Mesenchymal stem cell (in vitro differentiated cells and primary cell): ENCODE measurements at regions not wholly inside any gene's neighbourhood (a gene's known extent, or its start where the extent isn't known, plus 50 kb on each side); places are given as distances from the start of the nearest gene placed in this dataset.

Source experiments
- DNase-seq: peaks from one replicate; pipeline ENCODE4 v3.0.0-alpha.2; 2013
- H2AFZ ChIP-seq: one replicate; pipeline ENCODE4 v1.6.1; 2013; ENCODE audit warnings: low read depth, mild to moderate bottlenecking, control low read depth, inconsistent platforms, low read length, moderate library complexity
- H2AK5ac ChIP-seq: 2 replicates; pipeline ENCODE4 v1.6.1; 2013; ENCODE audit warnings: low read length, moderate library complexity, mild to moderate bottlenecking, inconsistent platforms; ENCODE audit not compliant: severe bottlenecking
- H2BK120ac ChIP-seq: one replicate; pipeline ENCODE4 v1.6.1; 2013; ENCODE audit warnings: low read depth, mild to moderate bottlenecking, inconsistent platforms, low read length, moderate library complexity
- H2BK12ac ChIP-seq, 2 experiments: one replicate each; pipeline ENCODE4 v1.6.1; 2013; ENCODE audit warnings: inconsistent platforms in 2 of 2, low read length in 2 of 2, mild to moderate bottlenecking in 2 of 2, moderate library complexity in 2 of 2, control low read depth in 1 of 2
- H2BK15ac ChIP-seq: one replicate; pipeline ENCODE4 v1.6.1; 2013; ENCODE audit warnings: mild to moderate bottlenecking, low read depth, inconsistent platforms; ENCODE audit not compliant: poor library complexity, severe bottlenecking
- H2BK5ac ChIP-seq: 2 replicates; pipeline ENCODE4 v1.6.1; 2013; ENCODE audit warnings: low read depth, mild to moderate bottlenecking, low read length, control low read depth, inconsistent platforms; ENCODE audit not compliant: poor library complexity, severe bottlenecking
- H3K14ac ChIP-seq, 2 experiments: one replicate each; pipeline ENCODE4 v1.6.1; 2013; ENCODE audit warnings: inconsistent platforms in 2 of 2, low read length in 2 of 2, control low read depth in 1 of 2, mild to moderate bottlenecking in 1 of 2, moderate library complexity in 1 of 2
- H3K18ac ChIP-seq, 2 experiments: one replicate each; pipeline ENCODE4 v1.6.1; 2013; ENCODE audit warnings: inconsistent platforms in 2 of 2, low read length in 2 of 2, control low read depth in 1 of 2, low read depth in 1 of 2, mild to moderate bottlenecking in 1 of 2
- H3K23ac ChIP-seq, 2 experiments: one replicate each; pipeline ENCODE4 v1.6.1; 2013; ENCODE audit warnings: inconsistent platforms in 2 of 2, low read length in 2 of 2, mild to moderate bottlenecking in 2 of 2, moderate library complexity in 2 of 2, control low read depth in 1 of 2
- H3K27ac ChIP-seq: 2 replicates; pipeline ENCODE4 v1.5.1; 2013; ENCODE audit warnings: mild to moderate bottlenecking, moderate library complexity, low read length, control low read depth, inconsistent platforms; ENCODE audit not compliant: poor library complexity, severe bottlenecking
- H3K27me3 ChIP-seq, 2 experiments: 2 replicates each; pipeline versions ENCODE4 v1.6.1 to v1.7.0; 2013; ENCODE audit warnings: low read length in 2 of 2, mild to moderate bottlenecking in 2 of 2, moderate library complexity in 2 of 2, control low read depth in 1 of 2, inconsistent platforms in 1 of 2; ENCODE audit not compliant: control insufficient read depth in 1 of 2, insufficient read depth in 1 of 2
- H3K36me3 ChIP-seq, 2 experiments: 2 replicates each; pipeline versions ENCODE4 v1.6.1 to v1.7.0; 2013; ENCODE audit warnings: low read length in 2 of 2, control low read depth in 1 of 2, inconsistent platforms in 1 of 2, low read depth in 1 of 2, mild to moderate bottlenecking in 1 of 2; ENCODE audit not compliant: insufficient read depth in 2 of 2, control insufficient read depth in 1 of 2
- H3K4ac ChIP-seq, 2 experiments: one replicate each; pipeline ENCODE4 v1.6.1; 2013; ENCODE audit warnings: inconsistent platforms in 2 of 2, low read length in 2 of 2, mild to moderate bottlenecking in 2 of 2, moderate library complexity in 2 of 2, control low read depth in 1 of 2, low read depth in 1 of 2
- H3K4me1 ChIP-seq: 2 replicates; pipeline ENCODE4 v1.6.1; 2013; ENCODE audit warnings: low read depth, low read length, control low read depth; ENCODE audit not compliant: control insufficient read depth, insufficient read depth
- H3K4me2 ChIP-seq: 2 replicates; pipeline ENCODE4 v1.6.1; 2013; ENCODE audit warnings: low read length, mild to moderate bottlenecking, inconsistent platforms; ENCODE audit not compliant: poor library complexity, severe bottlenecking
- H3K4me3 ChIP-seq, 2 experiments: 2 replicates each; pipeline versions ENCODE4 v1.5.1 to v1.7.0; 2013; ENCODE audit warnings: low read length in 2 of 2, mild to moderate bottlenecking in 2 of 2, control low read depth in 1 of 2, low read depth in 1 of 2; ENCODE audit not compliant: insufficient read depth in 1 of 2
- H3K79me1 ChIP-seq: replicated peaks from 2 replicates; pipeline ENCODE4 v1.6.1; 2013; ENCODE audit warnings: mild to moderate bottlenecking, control low read depth, low read length, inconsistent platforms; ENCODE audit not compliant: poor library complexity, severe bottlenecking
- H3K9ac ChIP-seq: 2 replicates; pipeline ENCODE4 v1.7.0; 2013; ENCODE audit warnings: mild to moderate bottlenecking, low read length, moderate library complexity
- H3K9me3 ChIP-seq: 2 replicates; pipeline ENCODE4 v1.7.0; 2013; ENCODE audit warnings: mild to moderate bottlenecking, low read length; ENCODE audit not compliant: control insufficient read depth
- H4K8ac ChIP-seq: one replicate; pipeline ENCODE4 v1.6.1; 2013; ENCODE audit warnings: inconsistent platforms, mild to moderate bottlenecking, low read length, moderate library complexity
- H4K91ac ChIP-seq: one replicate; pipeline ENCODE4 v1.6.1; 2013; ENCODE audit warnings: mild to moderate bottlenecking, low read length, inconsistent platforms
- WGBS: methylation state at CpG from one replicate; pipeline ENCODE4 v1.1.7; 2013; ENCODE audit warnings: mixed read lengths; 5-methylcytosine and 5-hydroxymethylcytosine counted together

DNA sequence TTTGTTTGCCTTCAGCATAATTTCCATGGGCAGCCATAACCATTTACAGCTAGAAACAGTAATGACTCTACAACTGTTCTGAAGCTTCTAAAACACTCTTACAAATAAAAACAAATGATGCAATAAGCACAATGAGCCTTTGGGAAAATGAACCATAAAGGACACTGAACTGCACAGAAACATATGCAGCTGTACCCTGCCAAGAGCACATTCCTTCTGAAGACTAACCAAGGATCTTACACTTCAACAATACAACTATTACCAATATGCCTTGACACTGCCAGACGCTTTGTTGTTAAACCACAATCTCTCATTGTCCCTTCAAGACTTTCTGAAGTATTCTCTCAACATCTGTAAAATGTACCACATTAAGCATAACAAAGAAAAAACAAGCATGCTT lies 104.2 kb upstream of the HMHB1 start:
- Histone ChIP-seq H3K23ac (no peak overlapping the region), H2BK5ac (no peak overlapping the region), H3K18ac (no peak overlapping the region), H2AFZ (no peak overlapping the region), H3K27ac (no peak overlapping the region), H3K79me1 (no peaks in the 10 kb centered on the region), H3K14ac (no peak overlapping the region), H3K36me3 (no peaks in the 10 kb centered on the region), H2BK15ac (no peak overlapping the region), H2AK5ac (no peak overlapping the region), H3K27me3 (no peaks in the 10 kb centered on the region), H3K4me2 (no peak overlapping the region), H3K9ac (no peak overlapping the region), H3K9me3 (no peaks in the 10 kb centered on the region), H2BK12ac (no peak overlapping the region), H3K4me1 (no peaks in the 10 kb centered on the region), H2BK120ac (no peak overlapping the region), H4K8ac (no peak overlapping the region), H4K91ac (no peak overlapping the region), H3K4ac (no peak overlapping the region), H3K4me3 (no peak overlapping the region)
- 79% methylated on average over 1 of the region's 1 CpG for WGBS
- no peak for DNase-seq

DNA sequence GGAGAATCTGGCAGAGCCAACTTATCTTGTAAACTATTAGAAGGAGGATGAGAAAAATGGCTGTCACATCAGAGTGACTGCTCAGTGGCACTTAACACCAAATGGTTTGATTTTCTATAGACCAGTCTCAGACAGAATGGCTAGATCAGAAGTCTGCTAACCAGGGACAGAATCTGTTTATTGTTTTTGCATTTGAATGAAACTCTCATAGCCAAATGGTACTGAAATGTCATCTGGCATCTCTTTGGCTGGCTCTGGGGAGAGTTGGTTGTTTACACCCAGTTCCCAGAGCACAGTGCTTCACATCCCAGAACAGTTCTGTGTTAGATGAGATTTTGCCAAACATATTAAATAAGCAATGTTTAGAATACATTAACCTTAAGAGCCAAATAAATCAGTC lies 106.6 kb upstream of the HMHB1 start:
- Histone ChIP-seq H3K18ac (no peak overlapping the region), H3K9me3 (no peaks in the 10 kb centered on the region), H3K4me2 (no peak overlapping the region), H3K27me3 (no peaks in the 10 kb centered on the region), H3K23ac (no peak overlapping the region), H3K4me1 (no peaks in the 10 kb centered on the region), H4K8ac (no peak overlapping the region), H3K14ac (no peak overlapping the region), H3K79me1 (no peaks in the 10 kb centered on the region), H3K27ac (no peak overlapping the region), H3K4ac (no peak overlapping the region), H3K36me3 (no peaks in the 10 kb centered on the region), H3K9ac (no peak overlapping the region), H2BK5ac (no peak overlapping the region), H3K4me3 (no peak overlapping the region), H2BK120ac (no peak overlapping the region), H4K91ac (no peak overlapping the region), H2AK5ac (no peak overlapping the region), H2AFZ (no peak overlapping the region), H2BK12ac (no peak overlapping the region), H2BK15ac (no peak overlapping the region)
- DNase-seq = no peak

DNA sequence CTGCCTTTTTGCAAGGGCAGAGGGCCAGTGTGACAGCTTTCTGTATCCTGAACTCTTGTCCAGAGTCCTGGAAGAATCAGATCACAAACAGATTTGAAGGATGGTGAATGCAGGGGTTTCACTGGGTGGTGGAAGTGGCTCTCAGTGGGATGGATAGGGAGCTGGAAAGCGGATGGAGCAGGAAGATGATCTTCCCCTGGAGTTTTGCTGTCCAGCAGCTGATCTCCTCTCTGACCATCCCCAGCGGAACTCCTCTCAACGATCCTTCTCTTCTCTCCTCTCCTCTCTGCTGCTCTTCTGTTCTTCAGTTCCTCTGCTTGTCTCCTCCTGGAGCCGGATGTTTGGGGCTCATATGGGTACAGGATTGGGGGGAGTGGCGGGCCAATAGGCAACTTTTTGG lies 108.3 kb upstream of the HMHB1 start:
- H3K18ac ChIP-seq = no peak overlapping the region
- H3K23ac ChIP-seq = no peak overlapping the region
- H3K79me1 ChIP-seq = no peaks in the 10 kb centered on the region
- DNase-seq = no peak
- H2BK12ac ChIP-seq = no peak overlapping the region
- no peaks in the 10 kb centered on the region for H3K4me1 ChIP-seq
- no peak overlapping the region for H3K27ac ChIP-seq
- H3K9ac ChIP-seq = no peak overlapping the region
- no peaks in the 10 kb centered on the region for H3K9me3 ChIP-seq
- no peak overlapping the region for H3K14ac ChIP-seq
- no peak overlapping the region for H2BK15ac ChIP-seq
- no peak overlapping the region for H2BK120ac ChIP-seq
- H3K27me3 ChIP-seq = no peaks in the 10 kb centered on the region
- no peak overlapping the region for H2AFZ ChIP-seq
- H2BK5ac ChIP-seq = no peak overlapping the region
- no peak overlapping the region for H3K4me3 ChIP-seq
- H4K91ac ChIP-seq = no peak overlapping the region
- H2AK5ac ChIP-seq = no peak overlapping the region
- H4K8ac ChIP-seq = no peak overlapping the region
- H3K4ac ChIP-seq = no peak overlapping the region
- no peak overlapping the region for H3K4me2 ChIP-seq
- WGBS = 90% methylated on average over 2 of the region's 5 CpGs
- H3K36me3 ChIP-seq = no peaks in the 10 kb centered on the region

DNA sequence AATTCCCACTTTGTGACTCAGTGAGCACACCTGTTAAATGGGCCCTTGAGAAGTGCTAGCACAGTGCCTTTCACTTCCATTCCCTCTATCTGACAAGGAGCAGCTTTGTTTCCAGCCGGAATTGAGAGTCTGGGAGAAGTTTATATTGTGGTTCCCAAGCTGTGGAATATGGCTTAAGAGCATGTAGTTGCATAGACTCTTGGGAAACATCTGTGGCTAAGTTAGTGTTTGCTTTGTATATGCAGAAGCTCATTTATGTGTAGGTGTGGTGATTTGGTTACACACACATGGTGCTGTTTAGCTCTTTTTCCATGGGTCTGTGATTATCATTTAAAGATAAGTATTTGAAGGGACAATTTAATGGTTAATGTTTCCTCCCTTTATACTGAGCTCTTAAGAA lies 110.5 kb upstream of the HMHB1 start:
- H3K23ac ChIP-seq = no peak overlapping the region
- H3K4me1 ChIP-seq = no peaks in the 10 kb centered on the region
- no peak overlapping the region for H2BK15ac ChIP-seq
- no peak overlapping the region for H2AK5ac ChIP-seq
- no peak overlapping the region for H3K9ac ChIP-seq
- no peak overlapping the region for H3K18ac ChIP-seq
- no peak overlapping the region for H3K4me3 ChIP-seq
- H3K36me3 ChIP-seq = no peaks in the 10 kb centered on the region
- H3K14ac ChIP-seq = no peak overlapping the region
- WGBS = 54% methylated on average over 1 of the region's 1 CpG
- DNase-seq = peak; percentile 67
- no peaks in the 10 kb centered on the region for H3K27me3 ChIP-seq
- no peak overlapping the region for H3K4ac ChIP-seq
- H4K91ac ChIP-seq = no peak overlapping the region
- no peaks in the 10 kb centered on the region for H3K9me3 ChIP-seq
- H2AFZ ChIP-seq = no peak overlapping the region
- H3K4me2 ChIP-seq = no peak overlapping the region
- no peaks in the 10 kb centered on the region for H3K79me1 ChIP-seq
- no peak overlapping the region for H2BK120ac ChIP-seq
- H2BK5ac ChIP-seq = no peak overlapping the region
- H3K27ac ChIP-seq = no peak overlapping the region
- no peak overlapping the region for H4K8ac ChIP-seq
- H2BK12ac ChIP-seq = no peak overlapping the region
